ENCODE measurements at regions not wholly inside any gene's neighbourhood (a gene's known extent, or its start where the extent isn't known, plus 50 kb on each side); places are given as distances from the start of the nearest gene placed in this dataset.

DNA sequence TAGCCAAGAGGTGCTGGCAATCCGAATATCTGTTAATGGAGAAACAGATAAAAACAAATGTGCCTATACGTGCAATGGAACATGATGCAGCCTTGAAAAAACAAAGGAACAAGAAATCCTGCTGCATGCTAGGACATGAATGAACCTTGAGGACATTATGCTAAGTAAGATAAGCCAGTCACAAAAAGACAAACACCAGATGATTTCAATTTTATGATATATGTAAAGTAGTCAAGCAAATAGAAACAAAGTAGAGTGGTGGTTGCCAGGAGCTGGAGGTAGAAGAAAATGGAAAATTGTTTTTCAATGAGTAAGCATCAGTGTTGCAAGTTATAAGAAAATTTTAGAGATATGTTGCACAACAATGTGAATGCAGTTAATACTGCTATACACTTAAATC lies 409.7 kb upstream of the CDH8 start:
- Histone ChIP-seq H3K36me3 (ENCODE audit: insufficient read depth, low read length) (no peaks in the 10 kb centered on the region), H3K27ac (ENCODE audit: low read depth, low read length) (no peak overlapping the region), H3K27me3 (ENCODE audit: insufficient read depth, low read length) (no peaks in the 10 kb centered on the region), H2AFZ (ENCODE audit: low read length, unreplicated experiment) (no peak overlapping the region), H3K4me1 (ENCODE audit: control insufficient read depth, insufficient read depth, low read length, unreplicated experiment) (no peaks in the 10 kb centered on the region), H3K4me3 (ENCODE audit: low read depth, low read length) (no peak overlapping the region), H3K79me2 (ENCODE audit: control insufficient read depth, insufficient read depth, low read length, unreplicated experiment) (no peaks in the 10 kb centered on the region)

DNA sequence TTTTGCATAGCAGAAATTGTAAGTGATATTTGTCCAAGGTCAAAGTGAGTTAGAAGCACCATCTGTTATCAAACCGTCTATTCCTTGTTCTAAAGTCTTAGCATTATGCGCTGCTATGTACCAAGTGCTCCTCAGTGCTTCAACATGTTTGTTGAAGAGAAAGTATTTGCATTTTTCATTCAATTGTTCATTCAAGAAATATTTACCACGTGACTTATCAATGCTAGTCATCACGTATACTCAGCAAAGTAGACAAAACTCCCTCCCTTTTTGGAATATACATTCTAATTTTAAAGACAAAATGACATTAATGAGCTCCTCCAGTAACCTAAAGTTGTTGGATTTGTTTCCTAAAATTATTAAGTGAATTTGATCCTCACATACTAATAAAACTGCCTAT lies 388.0 kb upstream of the CDH8 start:
- H3K4me3 ChIP-seq (ENCODE audit: low read depth, low read length), result no peak overlapping the region
- no peaks in the 10 kb centered on the region for H3K27me3 ChIP-seq (ENCODE audit: insufficient read depth, low read length)
- H3K4me1 ChIP-seq (ENCODE audit: control insufficient read depth, insufficient read depth, low read length, unreplicated experiment), result no peaks in the 10 kb centered on the region
- no peak overlapping the region for H2AFZ ChIP-seq (ENCODE audit: low read length, unreplicated experiment)
- no peaks in the 10 kb centered on the region for H3K79me2 ChIP-seq (ENCODE audit: control insufficient read depth, insufficient read depth, low read length, unreplicated experiment)
- no peak overlapping the region for H3K27ac ChIP-seq (ENCODE audit: low read depth, low read length)
- no peaks in the 10 kb centered on the region for H3K36me3 ChIP-seq (ENCODE audit: insufficient read depth, low read length)

DNA sequence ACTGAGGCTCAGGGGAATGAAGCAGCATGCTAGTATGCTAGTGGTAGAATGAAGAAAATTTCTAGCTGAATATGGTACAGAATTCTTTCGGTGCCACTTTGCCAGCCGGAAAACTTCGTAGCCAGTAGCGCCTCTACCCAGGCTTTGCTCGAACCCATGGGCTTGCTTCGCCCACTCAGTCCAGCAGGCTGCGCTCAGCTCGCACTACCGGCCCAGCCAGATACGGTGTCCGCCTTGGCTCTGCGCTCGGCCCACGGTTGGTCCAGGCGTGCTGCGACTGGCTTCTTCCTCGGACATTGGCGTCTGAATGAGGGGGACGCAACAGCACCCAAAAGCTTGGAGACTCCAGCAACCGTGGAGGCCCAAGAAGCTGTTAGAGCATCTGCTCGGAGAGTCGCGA lies 372.5 kb upstream of the CDH8 start:
- H3K4me3 ChIP-seq (ENCODE audit: low read depth, low read length), result no peak overlapping the region
- no peaks in the 10 kb centered on the region for H3K4me1 ChIP-seq (ENCODE audit: control insufficient read depth, insufficient read depth, low read length, unreplicated experiment)
- no peak overlapping the region for H2AFZ ChIP-seq (ENCODE audit: low read length, unreplicated experiment)
- no peaks in the 10 kb centered on the region for H3K36me3 ChIP-seq (ENCODE audit: insufficient read depth, low read length)
- H3K79me2 ChIP-seq (ENCODE audit: control insufficient read depth, insufficient read depth, low read length, unreplicated experiment), result no peaks in the 10 kb centered on the region
- no peaks in the 10 kb centered on the region for H3K27me3 ChIP-seq (ENCODE audit: insufficient read depth, low read length)
- no peak overlapping the region for H3K27ac ChIP-seq (ENCODE audit: low read depth, low read length)

DNA sequence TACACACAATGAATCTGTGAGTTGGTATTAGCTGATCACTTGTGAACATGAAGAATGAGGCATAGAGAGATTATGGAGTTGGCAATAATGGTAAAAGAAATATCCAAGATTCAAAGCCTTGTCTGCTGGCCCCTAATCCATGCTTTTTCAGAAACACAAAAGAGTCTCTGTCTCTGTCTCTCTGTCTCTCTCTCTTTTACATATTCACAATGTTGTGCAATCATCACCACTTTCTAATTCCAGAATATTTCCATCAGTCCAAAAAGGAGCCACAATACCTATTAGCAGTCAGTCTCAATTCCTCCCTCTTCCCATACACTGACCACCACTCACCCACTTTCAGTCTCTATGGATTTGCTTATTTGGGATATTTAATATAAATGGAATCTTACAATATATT lies 370.1 kb upstream of the CDH8 start:
- H3K36me3 ChIP-seq (ENCODE audit: insufficient read depth, low read length), result no peaks in the 10 kb centered on the region
- H3K27ac ChIP-seq (ENCODE audit: low read depth, low read length), result no peak overlapping the region
- H3K79me2 ChIP-seq (ENCODE audit: control insufficient read depth, insufficient read depth, low read length, unreplicated experiment), result no peaks in the 10 kb centered on the region
- no peak overlapping the region for H2AFZ ChIP-seq (ENCODE audit: low read length, unreplicated experiment)
- H3K27me3 ChIP-seq (ENCODE audit: insufficient read depth, low read length), result no peaks in the 10 kb centered on the region
- no peak overlapping the region for H3K4me3 ChIP-seq (ENCODE audit: low read depth, low read length)
- no peaks in the 10 kb centered on the region for H3K4me1 ChIP-seq (ENCODE audit: control insufficient read depth, insufficient read depth, low read length, unreplicated experiment)

DNA sequence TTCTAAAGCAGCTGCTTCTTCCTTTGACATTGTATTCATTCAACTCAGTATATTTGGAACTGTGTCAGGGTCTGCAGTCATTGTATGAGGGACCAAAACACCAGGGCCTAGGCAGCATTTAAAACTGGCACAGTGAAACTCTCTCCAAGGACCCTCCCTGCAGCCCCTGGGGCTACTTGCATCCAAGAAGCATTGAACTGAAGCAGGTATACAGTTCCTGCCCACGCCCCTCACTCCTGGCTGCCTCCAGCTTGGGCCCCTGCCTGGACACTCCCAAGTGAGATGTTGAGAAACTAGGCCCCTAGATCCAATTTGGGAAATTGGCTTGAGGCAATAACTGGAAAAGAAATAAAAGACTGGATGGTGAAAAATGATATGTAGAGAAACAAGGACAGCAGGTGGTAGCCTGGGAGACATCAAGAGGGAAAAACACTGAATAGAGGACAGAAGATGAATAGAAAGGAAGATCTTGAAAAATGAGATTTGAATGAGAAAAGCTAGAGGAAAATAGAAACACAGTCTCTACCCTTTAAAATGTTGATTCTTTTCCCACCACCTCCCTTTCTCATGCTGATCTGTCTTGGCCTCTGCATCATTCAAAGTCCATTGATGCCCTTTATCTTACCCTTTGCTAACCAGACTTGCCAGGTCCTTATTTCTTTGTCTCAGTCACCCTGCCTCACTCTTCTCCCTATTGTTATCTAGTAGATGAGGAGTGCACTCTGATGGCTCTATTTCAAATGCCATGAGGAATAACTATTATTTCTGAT lies 368.8 kb upstream of the CDH8 start:
- no peaks in the 10 kb centered on the region for H3K36me3 ChIP-seq (ENCODE audit: insufficient read depth, low read length)
- H3K4me3 ChIP-seq (ENCODE audit: low read depth, low read length), result no peak overlapping the region

DNA sequence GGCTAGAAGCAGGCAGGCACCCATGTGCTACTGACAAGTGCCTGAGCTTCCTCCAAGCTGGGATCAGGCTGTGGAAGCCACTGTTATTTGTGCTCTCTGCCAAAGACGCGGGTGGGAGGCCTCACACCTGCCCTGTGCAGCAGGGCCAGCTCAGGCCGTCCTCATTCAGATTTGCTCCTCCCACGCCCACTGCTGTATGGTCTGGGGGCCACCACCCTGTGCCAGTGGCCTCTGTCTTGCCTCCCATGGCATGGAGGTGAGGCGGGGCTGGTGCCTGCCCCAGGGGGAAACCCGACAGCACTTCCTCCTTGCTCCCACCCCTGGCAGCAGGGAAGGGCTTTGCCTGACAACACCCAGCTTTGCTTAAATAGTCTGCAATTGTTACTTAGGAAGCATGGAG lies 356.5 kb upstream of the CDH8 start:
- H2AFZ ChIP-seq (ENCODE audit: low read length, unreplicated experiment), result no peak overlapping the region
- no peaks in the 10 kb centered on the region for H3K27me3 ChIP-seq (ENCODE audit: insufficient read depth, low read length)
- no peaks in the 10 kb centered on the region for H3K79me2 ChIP-seq (ENCODE audit: control insufficient read depth, insufficient read depth, low read length, unreplicated experiment)
- H3K4me3 ChIP-seq (ENCODE audit: low read depth, low read length), result no peak overlapping the region
- no peaks in the 10 kb centered on the region for H3K36me3 ChIP-seq (ENCODE audit: insufficient read depth, low read length)
- no peak overlapping the region for H3K27ac ChIP-seq (ENCODE audit: low read depth, low read length)
- H3K4me1 ChIP-seq (ENCODE audit: control insufficient read depth, insufficient read depth, low read length, unreplicated experiment), result no peaks in the 10 kb centered on the region

More for the DNA sequence above, 368.8 kb upstream of the CDH8 start:
- H3K27ac ChIP-seq (ENCODE audit: low read depth, low read length), result no peak overlapping the region
- no peaks in the 10 kb centered on the region for H3K27me3 ChIP-seq (ENCODE audit: insufficient read depth, low read length)
- no peaks in the 10 kb centered on the region for H3K4me1 ChIP-seq (ENCODE audit: control insufficient read depth, insufficient read depth, low read length, unreplicated experiment)
- H2AFZ ChIP-seq (ENCODE audit: low read length, unreplicated experiment), result no peak overlapping the region
- no peaks in the 10 kb centered on the region for H3K79me2 ChIP-seq (ENCODE audit: control insufficient read depth, insufficient read depth, low read length, unreplicated experiment)

DNA sequence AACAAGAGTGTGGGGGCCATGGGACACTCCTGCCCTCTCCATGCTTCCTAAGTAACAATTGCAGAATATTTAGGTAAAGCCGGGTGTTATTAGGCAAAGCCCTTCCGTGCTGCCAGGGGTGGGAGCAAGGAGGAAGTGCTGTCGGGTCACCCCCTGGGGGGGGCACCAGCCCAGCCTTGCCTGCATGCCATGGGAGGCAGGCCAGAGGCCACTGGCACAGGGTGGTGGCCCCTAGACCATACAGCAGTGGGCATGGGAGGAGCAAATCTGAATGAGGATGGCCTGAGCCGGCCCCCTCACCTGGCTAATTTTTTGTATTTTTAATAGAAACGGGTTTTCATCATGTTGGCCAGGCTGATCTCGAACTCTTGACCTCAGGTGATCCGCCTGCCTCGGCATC lies 355.7 kb upstream of the CDH8 start:
- no peaks in the 10 kb centered on the region for H3K79me2 ChIP-seq (ENCODE audit: control insufficient read depth, insufficient read depth, low read length, unreplicated experiment)
- no peak overlapping the region for H3K27ac ChIP-seq (ENCODE audit: low read depth, low read length)

DNA sequence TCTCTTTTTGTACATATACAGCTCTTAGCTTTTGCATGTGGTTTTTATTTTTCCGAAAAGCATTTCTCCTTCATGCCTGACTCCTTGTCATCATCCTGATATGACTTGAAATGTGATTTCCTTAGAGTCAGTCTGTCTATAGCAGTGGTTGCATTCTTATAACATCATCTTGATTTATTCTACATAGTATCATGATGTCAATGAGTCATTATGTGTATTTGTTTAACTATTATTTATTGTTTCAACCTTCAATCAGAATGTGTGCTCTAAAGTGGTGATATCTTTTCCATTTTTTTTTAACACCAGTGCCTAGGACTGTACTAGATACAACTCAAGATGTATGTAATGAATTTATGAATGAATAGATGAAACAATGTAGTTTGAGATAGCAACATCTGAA lies 354.9 kb upstream of the CDH8 start:
- no peaks in the 10 kb centered on the region for H3K36me3 ChIP-seq (ENCODE audit: insufficient read depth, low read length)
- H2AFZ ChIP-seq (ENCODE audit: low read length, unreplicated experiment), result no peak overlapping the region
- no peaks in the 10 kb centered on the region for H3K4me1 ChIP-seq (ENCODE audit: control insufficient read depth, insufficient read depth, low read length, unreplicated experiment)
- no peak overlapping the region for H3K4me3 ChIP-seq (ENCODE audit: low read depth, low read length)
- no peaks in the 10 kb centered on the region for H3K27me3 ChIP-seq (ENCODE audit: insufficient read depth, low read length)
- H3K79me2 ChIP-seq (ENCODE audit: control insufficient read depth, insufficient read depth, low read length, unreplicated experiment), result no peaks in the 10 kb centered on the region
- H3K27ac ChIP-seq (ENCODE audit: low read depth, low read length), result no peak overlapping the region

More for the DNA sequence above, 355.7 kb upstream of the CDH8 start:
- Histone ChIP-seq H3K27me3 (ENCODE audit: insufficient read depth, low read length) (no peaks in the 10 kb centered on the region), H3K4me3 (ENCODE audit: low read depth, low read length) (no peak overlapping the region), H3K36me3 (ENCODE audit: insufficient read depth, low read length) (no peaks in the 10 kb centered on the region), H2AFZ (ENCODE audit: low read length, unreplicated experiment) (no peak overlapping the region), H3K4me1 (ENCODE audit: control insufficient read depth, insufficient read depth, low read length, unreplicated experiment) (no peaks in the 10 kb centered on the region)

DNA sequence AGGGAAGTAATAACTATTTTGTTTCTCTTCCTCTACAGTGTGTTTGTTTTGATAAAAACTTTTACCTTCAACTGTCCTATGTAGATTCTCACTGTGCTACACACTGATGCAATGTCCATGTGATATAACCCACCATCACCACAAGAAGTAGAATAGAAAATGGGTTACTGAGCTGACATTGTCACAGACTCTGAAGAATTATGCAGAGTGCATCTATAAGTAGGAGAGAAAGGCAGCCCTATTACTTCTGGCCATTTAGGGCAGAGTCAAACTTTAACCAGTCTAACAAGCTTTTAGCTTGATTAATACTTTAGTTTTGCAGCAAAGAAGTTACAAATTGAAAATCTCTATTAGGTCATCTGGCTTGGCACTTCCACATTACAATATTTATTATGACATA lies 354.0 kb upstream of the CDH8 start:
- no peaks in the 10 kb centered on the region for H3K4me1 ChIP-seq (ENCODE audit: control insufficient read depth, insufficient read depth, low read length, unreplicated experiment)
- H3K36me3 ChIP-seq (ENCODE audit: insufficient read depth, low read length), result no peaks in the 10 kb centered on the region
- H3K27me3 ChIP-seq (ENCODE audit: insufficient read depth, low read length), result no peaks in the 10 kb centered on the region
- H3K27ac ChIP-seq (ENCODE audit: low read depth, low read length), result no peak overlapping the region
- no peak overlapping the region for H3K4me3 ChIP-seq (ENCODE audit: low read depth, low read length)
- no peak overlapping the region for H2AFZ ChIP-seq (ENCODE audit: low read length, unreplicated experiment)
- no peaks in the 10 kb centered on the region for H3K79me2 ChIP-seq (ENCODE audit: control insufficient read depth, insufficient read depth, low read length, unreplicated experiment)

DNA sequence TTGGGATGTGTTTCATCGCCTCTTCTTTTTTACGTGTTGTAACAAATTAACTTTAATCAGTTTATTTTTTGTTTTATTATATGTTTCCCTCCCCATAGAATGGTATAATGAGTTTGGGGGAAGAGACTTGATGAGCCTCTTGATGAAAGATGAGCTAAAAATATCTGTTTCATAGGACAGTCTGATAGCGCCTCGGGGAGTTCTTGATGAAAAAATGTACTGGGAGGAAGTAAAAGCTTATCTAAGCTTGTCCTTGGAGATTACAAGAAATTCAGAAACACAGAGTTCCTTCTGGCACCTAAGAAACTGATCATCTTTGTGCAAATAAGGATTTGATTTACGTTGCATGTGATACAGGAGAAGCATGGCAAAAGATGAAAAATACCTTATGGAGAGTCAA lies 350.2 kb upstream of the CDH8 start:
- H3K27me3 ChIP-seq (ENCODE audit: insufficient read depth, low read length), result no peaks in the 10 kb centered on the region

DNA sequence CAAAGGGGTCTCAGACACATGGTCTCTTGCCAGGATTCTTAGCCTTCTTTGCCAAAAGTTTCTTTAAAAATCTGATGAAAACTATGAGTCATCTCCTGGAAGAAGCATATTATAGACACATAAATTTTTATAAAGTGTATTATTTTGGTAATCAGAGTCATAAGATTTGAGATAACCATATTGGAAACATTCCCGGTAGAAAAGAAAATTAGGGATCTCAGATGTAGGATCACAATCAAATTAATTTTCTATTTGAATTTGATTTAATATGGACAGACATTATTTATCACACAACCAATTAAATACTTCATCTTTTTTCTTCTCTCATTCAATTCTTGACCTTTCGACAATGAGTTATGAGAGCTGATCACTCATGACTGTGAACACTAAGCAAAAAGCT lies 347.7 kb upstream of the CDH8 start:
- Histone ChIP-seq H2AFZ (ENCODE audit: low read length, unreplicated experiment) (no peak overlapping the region), H3K27me3 (ENCODE audit: insufficient read depth, low read length) (no peaks in the 10 kb centered on the region), H3K27ac (ENCODE audit: low read depth, low read length) (no peak overlapping the region), H3K4me3 (ENCODE audit: low read depth, low read length) (no peak overlapping the region), H3K4me1 (ENCODE audit: control insufficient read depth, insufficient read depth, low read length, unreplicated experiment) (no peaks in the 10 kb centered on the region), H3K36me3 (ENCODE audit: insufficient read depth, low read length) (no peaks in the 10 kb centered on the region), H3K79me2 (ENCODE audit: control insufficient read depth, insufficient read depth, low read length, unreplicated experiment) (no peaks in the 10 kb centered on the region)

More for the DNA sequence above, 350.2 kb upstream of the CDH8 start:
- H3K36me3 ChIP-seq (ENCODE audit: insufficient read depth, low read length), result no peaks in the 10 kb centered on the region
- no peak overlapping the region for H2AFZ ChIP-seq (ENCODE audit: low read length, unreplicated experiment)
- H3K4me1 ChIP-seq (ENCODE audit: control insufficient read depth, insufficient read depth, low read length, unreplicated experiment), result no peaks in the 10 kb centered on the region
- no peaks in the 10 kb centered on the region for H3K79me2 ChIP-seq (ENCODE audit: control insufficient read depth, insufficient read depth, low read length, unreplicated experiment)
- no peak overlapping the region for H3K27ac ChIP-seq (ENCODE audit: low read depth, low read length)
- H3K4me3 ChIP-seq (ENCODE audit: low read depth, low read length), result no peak overlapping the region

Measured in ACC112 (cell line).